GM23338 (cell line): ENCODE measurements at regions not wholly inside any gene's neighbourhood (a gene's known extent, or its start where the extent isn't known, plus 50 kb on each side); places are given as distances from the start of the nearest gene placed in this dataset.

Experiments used
- CREB1 ChIP-seq: fragments of 250-450 bp; sonication (Bioruptor Pico); IDR thresholded peaks from 2 replicates; pipeline ENCODE4 v1.5.0; 2020; ENCODE audit warnings: low read depth, mild to moderate bottlenecking, moderate library complexity
- EZH2 ChIP-seq: fragments of 200-600 bp; sonication (generic); IDR thresholded peaks from one replicate; pipeline ENCODE4 v1.8.0; 2017; ENCODE audit warnings: antibody characterized with exemption, mild to moderate bottlenecking, low read depth; ENCODE audit not compliant: unreplicated experiment
- EZH2phosphoT487 ChIP-seq: fragments of 200-600 bp; sonication (generic); IDR thresholded peaks from one replicate; pipeline ENCODE4 v1.8.1; 2018; ENCODE audit warnings: antibody characterized with exemption; ENCODE audit not compliant: unreplicated experiment
- JUNB ChIP-seq: IDR thresholded peaks from one replicate; pipeline ENCODE4 v1.6.1; 2016; ENCODE audit warnings: antibody characterized with exemption; ENCODE audit not compliant: unreplicated experiment
- POLR2AphosphoS5 ChIP-seq: IDR thresholded peaks from 2 replicates; pipeline ENCODE4 v1.6.1; 2016; ENCODE audit warnings: antibody characterized with exemption, low read depth
- STAT1 ChIP-seq: IDR thresholded peaks from one replicate; pipeline ENCODE4 v1.6.1; 2016; ENCODE audit warnings: antibody characterized with exemption; ENCODE audit not compliant: unreplicated experiment
- TF ChIP-seq, protein P1 (sequence below), 2 experiments: fragments of 200-600 bp in 1 of 2; sonication (generic) in 1 of 2; conservative IDR thresholded peaks; 2 replicates each; pipeline versions ENCODE4 v1.5.1 to v1.6.1; 2016 to 2017; ENCODE audit warnings: antibody characterized with exemption in 2 of 2, low read depth in 2 of 2, mild to moderate bottlenecking in 2 of 2, moderate library complexity in 1 of 2
- TF ChIP-seq, protein P2 (sequence below): IDR thresholded peaks from one replicate; pipeline ENCODE4 v1.6.1; 2018; ENCODE audit warnings: antibody characterized with exemption; ENCODE audit not compliant: unreplicated experiment

DNA sequence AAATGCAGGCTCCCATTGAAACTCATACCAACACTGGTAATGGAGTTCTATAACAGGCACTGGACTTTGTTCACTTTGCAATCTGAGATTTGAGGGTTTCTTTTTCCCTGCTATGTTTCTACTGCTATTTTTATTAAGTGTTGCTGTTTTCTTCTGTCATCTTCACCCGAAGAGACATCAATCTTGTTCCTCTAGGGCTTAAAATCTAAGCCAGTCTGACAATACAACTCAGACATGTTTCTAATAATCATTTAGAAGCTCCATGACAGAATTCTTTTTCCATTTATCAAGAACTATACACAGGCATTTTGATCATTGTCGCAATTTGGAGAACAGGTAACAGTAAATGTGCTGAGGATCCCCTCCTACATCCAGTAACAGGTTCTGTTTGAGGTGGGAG is 98.5 kb upstream of the GNAI1 start:
- TF ChIP-seq, protein P1, sequence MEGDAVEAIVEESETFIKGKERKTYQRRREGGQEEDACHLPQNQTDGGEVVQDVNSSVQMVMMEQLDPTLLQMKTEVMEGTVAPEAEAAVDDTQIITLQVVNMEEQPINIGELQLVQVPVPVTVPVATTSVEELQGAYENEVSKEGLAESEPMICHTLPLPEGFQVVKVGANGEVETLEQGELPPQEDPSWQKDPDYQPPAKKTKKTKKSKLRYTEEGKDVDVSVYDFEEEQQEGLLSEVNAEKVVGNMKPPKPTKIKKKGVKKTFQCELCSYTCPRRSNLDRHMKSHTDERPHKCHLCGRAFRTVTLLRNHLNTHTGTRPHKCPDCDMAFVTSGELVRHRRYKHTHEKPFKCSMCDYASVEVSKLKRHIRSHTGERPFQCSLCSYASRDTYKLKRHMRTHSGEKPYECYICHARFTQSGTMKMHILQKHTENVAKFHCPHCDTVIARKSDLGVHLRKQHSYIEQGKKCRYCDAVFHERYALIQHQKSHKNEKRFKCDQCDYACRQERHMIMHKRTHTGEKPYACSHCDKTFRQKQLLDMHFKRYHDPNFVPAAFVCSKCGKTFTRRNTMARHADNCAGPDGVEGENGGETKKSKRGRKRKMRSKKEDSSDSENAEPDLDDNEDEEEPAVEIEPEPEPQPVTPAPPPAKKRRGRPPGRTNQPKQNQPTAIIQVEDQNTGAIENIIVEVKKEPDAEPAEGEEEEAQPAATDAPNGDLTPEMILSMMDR (conservative IDR thresholded peaks at IDR 0.05; ENCODE audit: low read depth in 2 of 2): no peak
- no peak for TF ChIP-seq POLR2AphosphoS5
- TF ChIP-seq EZH2phosphoT487: no peak
- no peak for TF ChIP-seq CREB1 (CRISPR knock-in tag)
- no peak for TF ChIP-seq EZH2
- no peak for TF ChIP-seq STAT1
- TF ChIP-seq JUNB: no peak
- TF ChIP-seq, protein P2, sequence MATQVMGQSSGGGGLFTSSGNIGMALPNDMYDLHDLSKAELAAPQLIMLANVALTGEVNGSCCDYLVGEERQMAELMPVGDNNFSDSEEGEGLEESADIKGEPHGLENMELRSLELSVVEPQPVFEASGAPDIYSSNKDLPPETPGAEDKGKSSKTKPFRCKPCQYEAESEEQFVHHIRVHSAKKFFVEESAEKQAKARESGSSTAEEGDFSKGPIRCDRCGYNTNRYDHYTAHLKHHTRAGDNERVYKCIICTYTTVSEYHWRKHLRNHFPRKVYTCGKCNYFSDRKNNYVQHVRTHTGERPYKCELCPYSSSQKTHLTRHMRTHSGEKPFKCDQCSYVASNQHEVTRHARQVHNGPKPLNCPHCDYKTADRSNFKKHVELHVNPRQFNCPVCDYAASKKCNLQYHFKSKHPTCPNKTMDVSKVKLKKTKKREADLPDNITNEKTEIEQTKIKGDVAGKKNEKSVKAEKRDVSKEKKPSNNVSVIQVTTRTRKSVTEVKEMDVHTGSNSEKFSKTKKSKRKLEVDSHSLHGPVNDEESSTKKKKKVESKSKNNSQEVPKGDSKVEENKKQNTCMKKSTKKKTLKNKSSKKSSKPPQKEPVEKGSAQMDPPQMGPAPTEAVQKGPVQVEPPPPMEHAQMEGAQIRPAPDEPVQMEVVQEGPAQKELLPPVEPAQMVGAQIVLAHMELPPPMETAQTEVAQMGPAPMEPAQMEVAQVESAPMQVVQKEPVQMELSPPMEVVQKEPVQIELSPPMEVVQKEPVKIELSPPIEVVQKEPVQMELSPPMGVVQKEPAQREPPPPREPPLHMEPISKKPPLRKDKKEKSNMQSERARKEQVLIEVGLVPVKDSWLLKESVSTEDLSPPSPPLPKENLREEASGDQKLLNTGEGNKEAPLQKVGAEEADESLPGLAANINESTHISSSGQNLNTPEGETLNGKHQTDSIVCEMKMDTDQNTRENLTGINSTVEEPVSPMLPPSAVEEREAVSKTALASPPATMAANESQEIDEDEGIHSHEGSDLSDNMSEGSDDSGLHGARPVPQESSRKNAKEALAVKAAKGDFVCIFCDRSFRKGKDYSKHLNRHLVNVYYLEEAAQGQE: no peak
